GM13977 (cell line): ENCODE measurements at regions not wholly inside any gene's neighbourhood (a gene's known extent, or its start where the extent isn't known, plus 50 kb on each side); places are given as distances from the start of the nearest gene placed in this dataset.

Experiments used
- DNase-seq: peaks from one replicate; pipeline ENCODE4 v3.0.0; 2012; ENCODE audit warnings: low spot score
- CTCF ChIP-seq: IDR thresholded peaks from 2 replicates; pipeline ENCODE4 v1.5.1; 2012; ENCODE audit warnings: mild to moderate bottlenecking, control low read depth; ENCODE audit not compliant: insufficient read depth; ENCODE audit errors: extremely low read depth, missing control alignments
- in situ Hi-C: fragments of 300-500 bp; cut with MboI; formaldehyde crosslinking; loops from one replicate; pipeline ENCODE4 v1.12.0; 2022; ENCODE audit warnings: low sequenced_read_pairs, low pct_unique_long_range_greater_than_20kb, mixed read lengths, inconsistent platforms; ENCODE audit not compliant: unreplicated experiment

DNA sequence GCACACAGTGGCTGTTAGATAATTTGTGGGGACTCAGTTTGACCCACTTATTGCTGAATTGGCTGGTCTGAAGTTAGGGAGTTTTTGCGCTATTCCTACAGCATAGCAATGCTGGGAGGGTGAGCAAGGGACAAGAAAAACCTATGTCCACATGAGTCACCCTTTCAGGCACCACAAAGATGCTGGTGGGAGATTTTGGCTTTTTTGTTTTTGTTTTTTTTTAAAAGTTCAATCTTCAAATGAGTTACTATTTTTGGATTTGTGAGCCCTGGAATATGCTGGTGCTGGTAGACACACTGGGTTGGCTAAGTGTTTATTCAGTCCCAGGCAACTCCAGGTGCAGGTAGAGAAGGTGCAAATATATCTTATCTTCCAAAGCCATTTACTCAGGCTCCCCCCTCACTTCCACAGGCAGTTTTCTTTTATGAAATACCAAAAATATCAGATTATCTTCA, 143.4 kb downstream of the BTG1 start:
- TF ChIP-seq CTCF, result no peak
- DNase-seq, result no peak
- in situ Hi-C loops, result no loop called here

DNA sequence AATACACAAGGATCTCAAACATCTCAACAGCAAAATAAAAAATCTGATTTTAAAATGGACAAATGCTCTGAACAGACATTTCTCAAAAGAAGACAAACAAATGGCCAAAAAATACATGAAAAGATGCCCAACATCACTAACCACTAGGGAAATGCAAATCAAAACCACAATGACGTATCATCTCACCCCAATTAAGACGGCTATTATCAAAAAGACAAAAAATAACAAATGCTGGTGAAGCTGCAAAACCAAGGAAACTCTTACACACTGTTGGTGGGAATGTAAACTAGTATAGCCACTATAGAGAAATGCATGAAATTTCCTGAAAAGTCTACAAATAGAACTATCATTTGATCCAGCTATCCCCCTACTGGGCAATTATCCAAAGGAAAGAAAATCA, 145.0 kb downstream of the BTG1 start:
- DNase-seq, result no peak
- in situ Hi-C loops, result no loop called here
- TF ChIP-seq CTCF, result no peak

GRCh38 chr12:91999823-92000222, 145.8 kb downstream of the BTG1 start:
- no peak for TF ChIP-seq CTCF
- DNase-seq, result no peak
- in situ Hi-C loops, result no loop called here

DNA sequence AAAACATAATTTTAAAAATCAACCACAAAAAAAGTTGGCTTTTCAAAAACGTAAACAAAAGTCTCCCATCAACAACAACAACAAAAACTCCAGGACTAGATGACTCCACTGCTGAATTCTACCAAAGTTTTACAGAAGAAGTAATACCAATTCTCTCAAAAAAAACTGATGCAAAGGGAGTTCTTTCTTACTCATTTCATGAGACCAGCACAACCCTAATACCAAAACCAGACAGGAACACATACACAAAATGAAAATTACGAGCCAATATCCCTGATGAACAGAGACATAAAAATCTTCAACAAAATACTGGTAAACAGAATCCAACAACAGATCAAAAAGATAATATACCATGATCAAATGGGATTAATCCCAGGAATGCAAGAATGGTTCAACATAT, 147.3 kb downstream of the BTG1 start:
- no peak for TF ChIP-seq CTCF
- DNase-seq, result no peak
- in situ Hi-C loops, result no loop called here

GRCh38 chr12:91994208-91994797, 151.3 kb downstream of the BTG1 start:
- DNase-seq, result no peak
- no peak for TF ChIP-seq CTCF
- in situ Hi-C loops, result no loop called here

DNA sequence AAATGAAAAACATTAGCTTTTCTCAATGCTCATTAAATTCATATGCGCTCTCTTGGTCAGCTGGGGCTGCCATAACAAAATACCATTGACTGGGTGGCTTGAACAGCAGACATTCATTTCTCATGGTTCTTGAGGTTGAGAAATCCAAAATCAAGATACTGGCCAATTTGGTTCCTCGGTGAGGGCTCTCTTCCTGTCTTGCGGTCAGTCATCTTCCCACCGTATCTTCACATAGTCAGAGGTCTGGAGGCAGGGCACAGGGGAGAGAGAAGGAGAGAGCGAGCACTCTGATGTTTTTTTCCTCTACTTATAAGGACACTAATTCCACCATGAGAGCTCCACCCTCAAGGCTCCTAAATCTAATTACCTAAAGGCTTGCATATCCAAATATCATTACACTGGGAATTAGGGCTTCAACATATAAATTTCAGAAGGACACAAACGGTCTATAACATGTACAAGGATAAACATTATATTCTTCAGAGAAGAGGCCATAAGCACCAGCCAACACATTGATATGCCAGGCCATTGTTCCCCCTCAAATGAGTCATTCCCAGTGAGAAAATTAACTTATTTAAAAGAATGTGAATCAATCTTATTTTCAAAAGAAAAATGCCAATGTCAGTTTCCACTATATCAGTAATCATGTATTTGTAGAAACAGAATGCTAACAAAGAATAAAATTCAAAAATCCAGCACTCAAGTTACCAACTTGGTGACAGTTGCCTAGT, 152.2 kb downstream of the BTG1 start:
- TF ChIP-seq CTCF, result no peak
- DNase-seq, result no peak
- in situ Hi-C loops, result no loop called here
